A549 (cell line): ENCODE measurements at regions not wholly inside any gene's neighbourhood (a gene's known extent, or its start where the extent isn't known, plus 50 kb on each side); places are given as distances from the start of the nearest gene placed in this dataset.

Source experiments
- ATAC-seq, 2 experiments: fragments of 200-7000 bp in 1 of 2; fragments of >200 bp in 1 of 2; cut with Nextera tagmentation in 1 of 2; cut with Tn5 transposase in 1 of 2; 3 replicates each; pipeline versions ENCODE4 v1.8.0 to v1.9.1; 2018 to 2020; ENCODE audit warnings: mild to moderate bottlenecking in 1 of 2, moderate library complexity in 1 of 2
- CTCF ChIA-PET: fragments of 300-600 bp; sonication (Branson Sonifier 250); formaldehyde crosslinking; extraction: SDS; loops from one replicate; lab custom pipeline; 2021; ENCODE audit warnings: antibody characterized with exemption, inconsistent platforms; lab: Yijun Ruan, JAX
- POLR2A ChIA-PET: fragments of 350-600 bp; formaldehyde crosslinking; extraction: SDS; loops from one replicate; lab custom pipeline; 2021; ENCODE audit warnings: antibody characterized with exemption, inconsistent platforms; lab: Yijun Ruan, JAX
- DNase-seq, 2 experiments: peaks; one replicate each; pipeline versions ENCODE4 v3.0.0 to v3.0.0-alpha.2; 2011 to 2016; ENCODE audit warnings: low read depth in 1 of 2, low spot score in 1 of 2
- FAIRE-seq: peaks from 2 replicates; lab custom pipeline; 2011; peaks lifted over from hg19 to GRCh38; lab: Jason Lieb, UNC
- H3K27ac ChIP-seq, 2 experiments: fragments of >200 bp; sonication (Bioruptor Twin); formaldehyde crosslinking; 3 replicates each; pipeline ENCODE4 v1.5.1; 2016 to 2017
- H3K4me1 ChIP-seq: fragments of >200 bp; sonication (Bioruptor Twin); formaldehyde crosslinking; 3 replicates; pipeline ENCODE4 v1.6.1; 2016
- H3K4me2 ChIP-seq: fragments of >200 bp; sonication (Bioruptor Twin); formaldehyde crosslinking; 3 replicates; pipeline ENCODE4 v1.6.1; 2016
- H3K4me3 ChIP-seq: fragments of >200 bp; sonication (Bioruptor Twin); formaldehyde crosslinking; 3 replicates; pipeline ENCODE4 v1.5.1; 2016
- H3K9me3 ChIP-seq: fragments of >200 bp; sonication (Bioruptor Twin); formaldehyde crosslinking; 3 replicates; pipeline ENCODE4 v1.6.1; 2016
- BHLHE40 ChIP-seq: IDR thresholded peaks from 2 replicates; pipeline ENCODE4 v1.6.1; 2012; ENCODE audit warnings: low read depth, low read length, inconsistent platforms
- CBX2 ChIP-seq: fragments of 200-600 bp; sonication (generic); IDR thresholded peaks from 2 replicates; pipeline ENCODE4 v1.6.1; 2016; ENCODE audit warnings: low read depth, mild to moderate bottlenecking, borderline replicate concordance
- CBX8 ChIP-seq: fragments of 200-600 bp; sonication (generic); IDR thresholded peaks from 2 replicates; pipeline ENCODE4 v1.6.1; 2016
- CEBPB ChIP-seq, 2 experiments: fragments of >200 bp in 1 of 2; sonication (Bioruptor Twin) in 1 of 2; formaldehyde crosslinking in 1 of 2; IDR thresholded peaks; 2 replicates each; pipeline ENCODE4 v1.6.1; 2012 to 2016
- CHD2 ChIP-seq: fragments of 150-350 bp; IDR thresholded peaks from 2 replicates; pipeline ENCODE4 v1.6.1; 2014; ENCODE audit warnings: low read length; ENCODE audit not compliant: partially characterized antibody
- CHD4 ChIP-seq: fragments of 200-600 bp; sonication (generic); IDR thresholded peaks from 2 replicates; pipeline ENCODE4 v1.6.1; 2016; ENCODE audit warnings: antibody characterized with exemption, mild to moderate bottlenecking, borderline replicate concordance
- EHMT2 ChIP-seq: fragments of 200-600 bp; sonication (generic); IDR thresholded peaks from 2 replicates; pipeline ENCODE4 v1.6.1; 2016; ENCODE audit warnings: antibody characterized with exemption, low read depth, mild to moderate bottlenecking, moderate library complexity
- ELK1 ChIP-seq: fragments of 150-350 bp; IDR thresholded peaks from 2 replicates; pipeline ENCODE4 v1.6.1; 2014; ENCODE audit warnings: low read depth, mild to moderate bottlenecking, low read length
- EP300 ChIP-seq, 2 experiments: fragments of >200 bp; sonication (Bioruptor Twin); formaldehyde crosslinking; IDR thresholded peaks; 2 replicates in 1 of 2; 3 replicates in 1 of 2; pipeline ENCODE4 v1.6.1; 2016 to 2017
- ESRRA ChIP-seq: fragments of 150-350 bp; IDR thresholded peaks from 2 replicates; pipeline ENCODE4 v1.6.1; 2014; ENCODE audit warnings: mild to moderate bottlenecking, low read length, borderline replicate concordance
- FOXS1 ChIP-seq: fragments of 250-450 bp; sonication (Bioruptor Pico); IDR thresholded peaks from 2 replicates; pipeline ENCODE4 v1.5.0; 2020; ENCODE audit warnings: mild to moderate bottlenecking, moderate library complexity
- GATA3 ChIP-seq: IDR thresholded peaks from 2 replicates; pipeline ENCODE4 v1.6.1; 2012; ENCODE audit warnings: borderline replicate concordance
- HEYL ChIP-seq: fragments of 250-450 bp; sonication (Bioruptor Pico); IDR thresholded peaks from 2 replicates; pipeline ENCODE4 v1.8.0; 2021; ENCODE audit warnings: mild to moderate bottlenecking, moderate library complexity
- HMGXB4 ChIP-seq: fragments of 250-450 bp; sonication (Bioruptor Pico); IDR thresholded peaks from 2 replicates; pipeline ENCODE4 v1.5.0; 2021; ENCODE audit warnings: mild to moderate bottlenecking, moderate library complexity, borderline replicate concordance
- HOXB13 ChIP-seq: fragments of 250-450 bp; sonication (Bioruptor Pico); IDR thresholded peaks from 2 replicates; pipeline ENCODE4 v1.5.0; 2020; ENCODE audit warnings: low read depth, mild to moderate bottlenecking, moderate library complexity
- JUNB ChIP-seq: fragments of >200 bp; sonication (Bioruptor Twin); formaldehyde crosslinking; IDR thresholded peaks from 2 replicates; pipeline ENCODE4 v1.6.1; 2016
- KDM1A ChIP-seq: fragments of 200-600 bp; sonication (generic); IDR thresholded peaks from 2 replicates; pipeline ENCODE4 v1.6.1; 2016; ENCODE audit warnings: low read depth, mild to moderate bottlenecking
- KDM5A ChIP-seq: fragments of 200-600 bp; sonication (generic); IDR thresholded peaks from 2 replicates; pipeline ENCODE4 v1.6.1; 2016; ENCODE audit warnings: antibody characterized with exemption, mild to moderate bottlenecking
- MAFK ChIP-seq: fragments of 450-650 bp; IDR thresholded peaks from 2 replicates; pipeline ENCODE4 v1.6.1; 2014; ENCODE audit not compliant: partially characterized antibody
- MAZ ChIP-seq: fragments of 150-350 bp; IDR thresholded peaks from 2 replicates; pipeline ENCODE4 v1.6.1; 2014; ENCODE audit warnings: antibody characterized with exemption, low read depth, low read length, borderline replicate concordance
- MYC ChIP-seq: IDR thresholded peaks from 2 replicates; pipeline ENCODE4 v1.6.1; 2012; ENCODE audit warnings: mild to moderate bottlenecking, inconsistent platforms, low read length, improper control_type of control experiment, borderline replicate concordance
- NFE2L2 ChIP-seq: fragments of 150-350 bp; conservative IDR thresholded peaks from 2 replicates; pipeline ENCODE4 v1.6.1; 2014; ENCODE audit warnings: low read length
- NR3C1 ChIP-seq: fragments of >200 bp; sonication (Bioruptor Twin); formaldehyde crosslinking; IDR thresholded peaks from 3 replicates; pipeline ENCODE4 v1.6.1; 2017
- POLR2A ChIP-seq: IDR thresholded peaks from 2 replicates; pipeline ENCODE4 v1.6.1; 2012; ENCODE audit warnings: mild to moderate bottlenecking, low read length
- RARB ChIP-seq: fragments of 250-450 bp; sonication (Bioruptor Pico); IDR thresholded peaks from 2 replicates; pipeline ENCODE4 v1.8.0; 2021; ENCODE audit warnings: mild to moderate bottlenecking, moderate library complexity
- RFX5 ChIP-seq: fragments of 450-650 bp; IDR thresholded peaks from 2 replicates; pipeline ENCODE4 v1.7.1; 2014; ENCODE audit warnings: antibody characterized with exemption, mild to moderate bottlenecking, moderate library complexity
- TFCP2L1 ChIP-seq: fragments of 250-450 bp; sonication (Bioruptor Pico); IDR thresholded peaks from 2 replicates; pipeline ENCODE4 v1.5.0; 2021; ENCODE audit warnings: mild to moderate bottlenecking
- ZSCAN20 ChIP-seq: fragments of 250-450 bp; sonication (Bioruptor Pico); IDR thresholded peaks from 2 replicates; pipeline ENCODE4 v1.8.0; 2022; ENCODE audit warnings: mild to moderate bottlenecking, moderate library complexity
- WGBS: methylation state at CpG from one replicate; pipeline ENCODE4 v1.1.6; 2017; ENCODE audit errors: missing lambda C conversion rate; 5-methylcytosine and 5-hydroxymethylcytosine counted together
- TF ChIP-seq, protein P1 (sequence below): fragments of 450-650 bp; IDR thresholded peaks from 2 replicates; pipeline ENCODE4 v1.6.1; 2014; ENCODE audit warnings: antibody characterized with exemption
- TF ChIP-seq, protein P2 (sequence below): IDR thresholded peaks from 2 replicates; pipeline ENCODE4 v1.6.1; 2012
- TF ChIP-seq, protein P3 (sequence below): IDR thresholded peaks from 2 replicates; pipeline ENCODE4 v1.6.1; 2012; ENCODE audit warnings: low read depth, borderline replicate concordance

GRCh38 chr10:33722067-33722466 is 387.6 kb upstream of the NRP1 start:
- peak; percentile 32 for FAIRE-seq
- no peak for ATAC-seq
- CTCF ChIA-PET: no interaction called here
- 57% methylated on average over 3 of the region's 3 CpGs for WGBS
- no peak overlapping the region for H3K4me2 ChIP-seq
- H3K27ac ChIP-seq: no peak overlapping the region
- TF ChIP-seq EP300 (IDR thresholded peaks at IDR 0.05) (no peak), FOXS1 (no peak), HEYL (CRISPR knock-in tag) (no peak), CBX2 (no peak), JUNB (no peak), HMGXB4 (CRISPR knock-in tag) (no peak), CHD2 (no peak), RARB (CRISPR knock-in tag) (no peak), POLR2A (no peak), CHD4 (no peak), NR3C1 (no peak), CBX8 (no peak), ZSCAN20 (no peak), NFE2L2 (no peak)
- TF ChIP-seq, protein P1, sequence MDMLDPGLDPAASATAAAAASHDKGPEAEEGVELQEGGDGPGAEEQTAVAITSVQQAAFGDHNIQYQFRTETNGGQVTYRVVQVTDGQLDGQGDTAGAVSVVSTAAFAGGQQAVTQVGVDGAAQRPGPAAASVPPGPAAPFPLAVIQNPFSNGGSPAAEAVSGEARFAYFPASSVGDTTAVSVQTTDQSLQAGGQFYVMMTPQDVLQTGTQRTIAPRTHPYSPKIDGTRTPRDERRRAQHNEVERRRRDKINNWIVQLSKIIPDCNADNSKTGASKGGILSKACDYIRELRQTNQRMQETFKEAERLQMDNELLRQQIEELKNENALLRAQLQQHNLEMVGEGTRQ: no peak
- TF ChIP-seq, protein P2, sequence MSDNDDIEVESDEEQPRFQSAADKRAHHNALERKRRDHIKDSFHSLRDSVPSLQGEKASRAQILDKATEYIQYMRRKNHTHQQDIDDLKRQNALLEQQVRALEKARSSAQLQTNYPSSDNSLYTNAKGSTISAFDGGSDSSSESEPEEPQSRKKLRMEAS: no peak
- H3K4me3 ChIP-seq: no peak overlapping the region
- no peaks in the 10 kb centered on the region for H3K4me1 ChIP-seq
- POLR2A ChIA-PET: no interaction called here
- no peak for DNase-seq
- H3K9me3 ChIP-seq: no peaks in the 10 kb centered on the region; the same call in 2 of the 3 replicates

GRCh38 chr10:33721509-33721908 is 387.0 kb upstream of the NRP1 start:
- Histone ChIP-seq H3K4me1 (no peaks in the 10 kb centered on the region), H3K4me2 (no peak overlapping the region), H3K4me3 (no peak overlapping the region), H3K27ac (no peak overlapping the region), H3K9me3 (no peaks in the 10 kb centered on the region)
- TF ChIP-seq BHLHE40: no peak
- no peak for TF ChIP-seq HOXB13 (CRISPR knock-in tag)
- TF ChIP-seq HEYL (CRISPR knock-in tag): no peak
- no peak for TF ChIP-seq ELK1
- no peak for TF ChIP-seq EP300 (IDR thresholded peaks at IDR 0.05)
- TF ChIP-seq NR3C1: no peak
- TF ChIP-seq TFCP2L1 (CRISPR knock-in tag): no peak
- no peak for TF ChIP-seq KDM1A
- no peak for TF ChIP-seq MAFK
- no peak for TF ChIP-seq MYC
- no peak for TF ChIP-seq RFX5
- no peak for TF ChIP-seq EHMT2
- TF ChIP-seq MAZ: no peak
- TF ChIP-seq ESRRA: no peak
- TF ChIP-seq, protein P3, sequence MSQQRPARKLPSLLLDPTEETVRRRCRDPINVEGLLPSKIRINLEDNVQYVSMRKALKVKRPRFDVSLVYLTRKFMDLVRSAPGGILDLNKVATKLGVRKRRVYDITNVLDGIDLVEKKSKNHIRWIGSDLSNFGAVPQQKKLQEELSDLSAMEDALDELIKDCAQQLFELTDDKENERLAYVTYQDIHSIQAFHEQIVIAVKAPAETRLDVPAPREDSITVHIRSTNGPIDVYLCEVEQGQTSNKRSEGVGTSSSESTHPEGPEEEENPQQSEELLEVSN: no peak
- TF ChIP-seq, protein P2: no peak
- no peak for TF ChIP-seq CEBPB (IDR thresholded peaks at IDR 0.05)
- no peak for TF ChIP-seq CBX2
- TF ChIP-seq KDM5A: no peak
- no peak for TF ChIP-seq GATA3
- ATAC-seq (no peak), FAIRE-seq (no peak), DNase-seq (no peak)
- POLR2A ChIA-PET: no interaction called here
- 65% methylated on average over 7 of the region's 7 CpGs for WGBS
- CTCF ChIA-PET: no interaction called here
